ENCODE measurements at regions not wholly inside any gene's neighbourhood (a gene's known extent, or its start where the extent isn't known, plus 50 kb on each side); places are given as distances from the start of the nearest gene placed in this dataset.

- CTCF ChIA-PET = no interaction called here
- TF ChIP-seq CTCF (IDR thresholded peaks at IDR 0.05; ENCODE audit: control extremely low read depth, extremely low read depth, low read depth, missing control alignments) = no peak
- POLR2A ChIA-PET = no interaction called here
- DNase-seq (ENCODE audit: extremely low spot score) = no peak
Observed at GRCh38 chr4:114458728-114459127, 139.9 kb upstream of the UGT8 start.

- POLR2A ChIA-PET = no interaction called here
- CTCF ChIA-PET = no interaction called here
- TF ChIP-seq CTCF (IDR thresholded peaks at IDR 0.05; ENCODE audit: control extremely low read depth, extremely low read depth, low read depth, missing control alignments) = no peak
- DNase-seq (ENCODE audit: extremely low spot score) = no peak
Observed at GRCh38 chr4:114464726-114465272, 133.8 kb upstream of the UGT8 start.

- TF ChIP-seq CTCF (IDR thresholded peaks at IDR 0.05; ENCODE audit: control extremely low read depth, extremely low read depth, low read depth, missing control alignments) = no peak
- DNase-seq (ENCODE audit: extremely low spot score) = no peak
- ChIA-PET POLR2A (no interaction called here), CTCF (interaction anchor here (1.1 kb wide), 1 partner anchor 197 kb away, joined by 3 read pairs; no protein-coding TSS in a partner anchor)
Observed at GRCh38 chr4:114465766-114466165, 132.8 kb upstream of the UGT8 start.

- ChIA-PET CTCF (interaction anchor here (1.1 kb wide), 1 partner anchor 196 kb away, joined by 3 read pairs; no protein-coding TSS in a partner anchor), POLR2A (no interaction called here)
- TF ChIP-seq CTCF (IDR thresholded peaks at IDR 0.05; ENCODE audit: control extremely low read depth, extremely low read depth, low read depth, missing control alignments) = no peak
- DNase-seq (ENCODE audit: extremely low spot score) = no peak
Observed at GRCh38 chr4:114466299-114466698, 132.3 kb upstream of the UGT8 start.

- ChIA-PET CTCF (interaction anchor here (1.2 kb wide), 1 partner anchor 9 kb away, joined by 3 read pairs; no protein-coding TSS in a partner anchor), POLR2A (no interaction called here)
- TF ChIP-seq CTCF (IDR thresholded peaks at IDR 0.05; ENCODE audit: control extremely low read depth, extremely low read depth, low read depth, missing control alignments) = no peak
- DNase-seq (ENCODE audit: extremely low spot score) = no peak
Observed at GRCh38 chr4:114472269-114473032, 126.2 kb upstream of the UGT8 start.

GRCh38 chr4:114474188-114474800, 124.3 kb upstream of the UGT8 start:
- ChIA-PET CTCF (interaction anchor here (1.2 kb wide), 1 partner anchor 16 kb away, joined by 3 read pairs; no protein-coding TSS in a partner anchor), POLR2A (no interaction called here)
- no peak for DNase-seq (ENCODE audit: extremely low spot score)
- TF ChIP-seq CTCF (IDR thresholded peaks at IDR 0.05; ENCODE audit: control extremely low read depth, extremely low read depth, low read depth, missing control alignments) = no peak
